CD14-positive monocyte (primary cell): ENCODE measurements at regions not wholly inside any gene's neighbourhood (a gene's known extent, or its start where the extent isn't known, plus 50 kb on each side); places are given as distances from the start of the nearest gene placed in this dataset.

Experiments
- DNase-seq, 3 donors: peaks; one replicate each; pipeline ENCODE4 v3.0.0-alpha.2; 2011 to 2022
- H2AFZ ChIP-seq: 2 replicates; pipeline ENCODE4 v1.6.0; 2012; ENCODE audit warnings: mild to moderate bottlenecking, low read depth, low read length, inconsistent platforms; ENCODE audit not compliant: insufficient read depth, poor library complexity, severe bottlenecking
- H3K27ac ChIP-seq, 2 donors: 1 replicate in 1 of 2; 2 replicates in 1 of 2; pipeline ENCODE4 v1.5.1; 2012 to 2013; ENCODE audit warnings: low read length in 2 of 2, control low read depth in 1 of 2, inconsistent platforms in 1 of 2, low read depth in 1 of 2, mild to moderate bottlenecking in 1 of 2
- H3K27me3 ChIP-seq, 2 donors: one replicate each; pipeline versions ENCODE4 v1.6.0 to v1.6.1; 2011 to 2013; ENCODE audit warnings: low read length in 2 of 2; ENCODE audit not compliant: control insufficient read depth in 2 of 2, insufficient read depth in 2 of 2
- H3K36me3 ChIP-seq, 2 donors: replicated peaks in 1 of 2; 1 replicate in 1 of 2; 2 replicates in 1 of 2; pipeline versions ENCODE4 v1.5.1 to v1.6.1; 2012 to 2013; ENCODE audit warnings: low read length in 2 of 2, control low read depth in 1 of 2, inconsistent platforms in 1 of 2, mild to moderate bottlenecking in 1 of 2; ENCODE audit not compliant: insufficient read depth in 2 of 2, control insufficient read depth in 1 of 2
- H3K4me1 ChIP-seq, 2 donors: 1 replicate in 1 of 2; 2 replicates in 1 of 2; pipeline versions ENCODE4 v1.5.1 to v1.6.1; 2012 to 2013; ENCODE audit warnings: low read length in 2 of 2, control low read depth in 1 of 2, inconsistent platforms in 1 of 2, mild to moderate bottlenecking in 1 of 2, moderate library complexity in 1 of 2; ENCODE audit not compliant: insufficient read depth in 2 of 2, control insufficient read depth in 1 of 2
- H3K4me2 ChIP-seq: replicated peaks from 2 replicates; pipeline ENCODE3; 2012; ENCODE audit warnings: low read length, moderate library complexity, mild to moderate bottlenecking; ENCODE audit not compliant: poor library complexity, severe bottlenecking; ENCODE audit errors: extremely low read depth
- H3K4me3 ChIP-seq, 3 experiments: fragments of 200-600 bp in 1 of 3; sonication (generic) in 1 of 3; replicated peaks in 1 of 3; 1 replicate in 2 of 3; 2 replicates in 1 of 3; pipeline ENCODE4 v1.5.1; 2011 to 2013; ENCODE audit warnings: low read length in 3 of 3, mild to moderate bottlenecking in 3 of 3, control low read depth in 2 of 3, low read depth in 2 of 3, inconsistent platforms in 1 of 3, moderate library complexity in 1 of 3
- H3K79me2 ChIP-seq: 2 replicates; pipeline ENCODE4 v1.6.0; 2012; ENCODE audit warnings: mild to moderate bottlenecking, control low read depth, inconsistent platforms, low read length, moderate library complexity; ENCODE audit not compliant: insufficient read depth
- H3K9ac ChIP-seq: 2 replicates; pipeline ENCODE4 v1.6.0; 2017; ENCODE audit warnings: low read length, mild to moderate bottlenecking; ENCODE audit not compliant: insufficient read depth, poor library complexity, severe bottlenecking
- H3K9me3 ChIP-seq, 2 donors: replicated peaks in 1 of 2; 1 replicate in 1 of 2; 2 replicates in 1 of 2; pipeline versions ENCODE4 v1.5.1 to v1.6.1; 2012 to 2013; ENCODE audit warnings: low read length in 2 of 2, control low read depth in 1 of 2; ENCODE audit not compliant: control insufficient read depth in 1 of 2, insufficient read depth in 1 of 2
- H4K20me1 ChIP-seq: 2 replicates; pipeline ENCODE4 v1.6.0; 2012; ENCODE audit warnings: mild to moderate bottlenecking, low read length, control low read depth, moderate library complexity; ENCODE audit not compliant: insufficient read depth
- H3K27ac Mint-ChIP-seq, 7 donors: one replicate each; pipeline ENCODE4 v1.8.0; 2020; ENCODE audit warnings: mild to moderate bottlenecking in 7 of 7, mixed read lengths in 7 of 7, moderate library complexity in 6 of 7, inconsistent platforms in 2 of 7
- H3K27me3 Mint-ChIP-seq, 3 donors: one replicate each; pipeline ENCODE4 v1.8.0; 2021 to 2022; ENCODE audit warnings: low read depth in 3 of 3, mild to moderate bottlenecking in 3 of 3, mixed read lengths in 3 of 3, moderate library complexity in 3 of 3, inconsistent platforms in 1 of 3
- H3K36me3 Mint-ChIP-seq, 2 donors: one replicate each; pipeline ENCODE4 v1.8.0; 2020; ENCODE audit warnings: mixed read lengths in 2 of 2, inconsistent platforms in 1 of 2, mild to moderate bottlenecking in 1 of 2
- H3K4me1 Mint-ChIP-seq: one replicate; pipeline ENCODE4 v1.8.0; 2020; ENCODE audit warnings: mild to moderate bottlenecking, mixed read lengths
- H3K4me3 Mint-ChIP-seq, 2 donors: one replicate each; pipeline ENCODE4 v1.8.0; 2020; ENCODE audit warnings: mild to moderate bottlenecking in 2 of 2, mixed read lengths in 2 of 2, moderate library complexity in 1 of 2
- H3K9me3 Mint-ChIP-seq, 7 donors: one replicate each; pipeline ENCODE4 v1.8.0; 2020 to 2022; ENCODE audit warnings: mixed read lengths in 7 of 7, mild to moderate bottlenecking in 6 of 7, moderate library complexity in 6 of 7, inconsistent platforms in 2 of 7
- CTCF ChIP-seq: fragments of 200-600 bp; IDR thresholded peaks from one replicate; pipeline ENCODE4 v1.8.0; 2022; ENCODE audit warnings: antibody characterized with exemption, mild to moderate bottlenecking
- WGBS: methylation state at CpG from one replicate; pipeline ENCODE4 v1.1.5; 2013; ENCODE audit warnings: missing lambda C conversion rate; ENCODE audit not compliant: insufficient coverage; 5-methylcytosine and 5-hydroxymethylcytosine counted together
- intact Hi-C, 2 donors: fragments of 100-400 bp; cut with micrococcal nuclease; formaldehyde crosslinking; loops; one replicate each; pipeline versions ENCODE4 v1.15.0 to v1.15.1; 2023

GRCh38 chr6:164990901-164991300 lies 318.5 kb downstream of the C6orf118 start:
- no peaks in the 10 kb centered on the region for H4K20me1 ChIP-seq
- H3K4me3 ChIP-seq: no peak overlapping the region
- H3K27ac Mint-ChIP-seq: no peak overlapping the region
- no peak overlapping the region for H3K27ac ChIP-seq
- no peak overlapping the region for H3K9ac ChIP-seq
- no peak overlapping the region for H3K4me2 ChIP-seq
- no peaks in the 10 kb centered on the region for H3K4me1 Mint-ChIP-seq
- H3K4me3 Mint-ChIP-seq: no peak overlapping the region
- H3K36me3 ChIP-seq: no peaks in the 10 kb centered on the region
- peaks cover 5 to 12% of the 10 kb centered on the region in 2 donors for H3K9me3 ChIP-seq
- H3K79me2 ChIP-seq: no peaks in the 10 kb centered on the region
- H3K4me1 ChIP-seq: no peaks in the 10 kb centered on the region
- DNase-seq: no peak
- no CpG with 5 or more reads among the region's 2 CpGs for WGBS
- peaks cover 0 to 14% (median 8%) of the 10 kb centered on the region in 7 donors for H3K9me3 Mint-ChIP-seq
- no peak for TF ChIP-seq CTCF
- H3K36me3 Mint-ChIP-seq: no peaks in the 10 kb centered on the region
- H3K27me3 Mint-ChIP-seq: no peaks in the 10 kb centered on the region
- H2AFZ ChIP-seq: no peak overlapping the region
- no peaks in the 10 kb centered on the region for H3K27me3 ChIP-seq
- intact Hi-C loops: no loop called here

- no peak overlapping the region for H2AFZ ChIP-seq
- no peak overlapping the region for H3K9ac ChIP-seq
- H3K9me3 ChIP-seq: peaks cover 0 to 4% of the 10 kb centered on the region in 2 donors
- no peak overlapping the region for H3K4me3 ChIP-seq
- no peaks in the 10 kb centered on the region for H3K36me3 ChIP-seq
- H3K4me1 ChIP-seq: no peaks in the 10 kb centered on the region
- no peak overlapping the region for H3K27ac ChIP-seq
- H3K79me2 ChIP-seq: no peaks in the 10 kb centered on the region
- no peak for DNase-seq
- no peak overlapping the region for H3K27ac Mint-ChIP-seq
- no peaks in the 10 kb centered on the region for H3K4me1 Mint-ChIP-seq
- H3K27me3 ChIP-seq: no peaks in the 10 kb centered on the region
- no CpG with 5 or more reads among the region's 3 CpGs for WGBS
- no peaks in the 10 kb centered on the region for H3K36me3 Mint-ChIP-seq
- H3K27me3 Mint-ChIP-seq: peaks cover 0 to 1% (median 0%) of the 10 kb centered on the region in 3 donors
- H3K4me3 Mint-ChIP-seq: no peak overlapping the region
- no peaks in the 10 kb centered on the region for H4K20me1 ChIP-seq
- TF ChIP-seq CTCF: no peak
- H3K9me3 Mint-ChIP-seq: peaks cover 0 to 12% (median 4%) of the 10 kb centered on the region in 7 donors
- intact Hi-C loops: no loop called here
- no peak overlapping the region for H3K4me2 ChIP-seq
Observed at GRCh38 chr6:164982389-164982788, 327.0 kb downstream of the C6orf118 start.
